ENCODE measurements at regions not wholly inside any gene's neighbourhood (a gene's known extent, or its start where the extent isn't known, plus 50 kb on each side); places are given as distances from the start of the nearest gene placed in this dataset.

DNA sequence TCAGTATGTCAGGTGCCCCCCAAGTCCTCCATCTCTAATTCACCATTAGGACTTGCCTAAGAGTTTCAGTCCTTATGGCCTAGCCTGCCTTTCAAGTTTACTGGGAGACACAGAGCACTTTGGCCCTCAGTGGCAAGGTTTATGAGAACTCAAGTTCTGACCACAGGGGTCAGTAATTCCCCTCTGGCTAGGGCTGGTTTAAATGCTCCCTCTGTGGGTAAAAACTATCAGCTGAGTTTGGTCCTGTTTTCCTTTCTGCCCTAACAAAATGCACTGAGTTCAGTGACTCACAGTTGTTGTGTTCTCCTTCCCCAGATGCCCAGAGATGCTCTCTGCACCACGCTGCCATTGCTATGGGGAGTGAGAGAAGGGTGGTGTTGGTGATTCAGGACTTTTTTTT is 163.2 kb downstream of the RELL1 start:
- TF ChIP-seq TAF1 (IDR thresholded peaks at IDR 0.05; ENCODE audit: borderline replicate concordance, low read depth, low read length) (no peak), EZH2phosphoT487 (IDR thresholded peaks at IDR 0.05; ENCODE audit: borderline replicate concordance, low read depth) (no peak), POLR2AphosphoS5 (IDR thresholded peaks at IDR 0.05; ENCODE audit: low read depth, low read length) (no peak), SIN3A (IDR thresholded peaks at IDR 0.05; ENCODE audit: borderline replicate concordance, low read depth, low read length) (no peak)
- TF ChIP-seq, protein P1, sequence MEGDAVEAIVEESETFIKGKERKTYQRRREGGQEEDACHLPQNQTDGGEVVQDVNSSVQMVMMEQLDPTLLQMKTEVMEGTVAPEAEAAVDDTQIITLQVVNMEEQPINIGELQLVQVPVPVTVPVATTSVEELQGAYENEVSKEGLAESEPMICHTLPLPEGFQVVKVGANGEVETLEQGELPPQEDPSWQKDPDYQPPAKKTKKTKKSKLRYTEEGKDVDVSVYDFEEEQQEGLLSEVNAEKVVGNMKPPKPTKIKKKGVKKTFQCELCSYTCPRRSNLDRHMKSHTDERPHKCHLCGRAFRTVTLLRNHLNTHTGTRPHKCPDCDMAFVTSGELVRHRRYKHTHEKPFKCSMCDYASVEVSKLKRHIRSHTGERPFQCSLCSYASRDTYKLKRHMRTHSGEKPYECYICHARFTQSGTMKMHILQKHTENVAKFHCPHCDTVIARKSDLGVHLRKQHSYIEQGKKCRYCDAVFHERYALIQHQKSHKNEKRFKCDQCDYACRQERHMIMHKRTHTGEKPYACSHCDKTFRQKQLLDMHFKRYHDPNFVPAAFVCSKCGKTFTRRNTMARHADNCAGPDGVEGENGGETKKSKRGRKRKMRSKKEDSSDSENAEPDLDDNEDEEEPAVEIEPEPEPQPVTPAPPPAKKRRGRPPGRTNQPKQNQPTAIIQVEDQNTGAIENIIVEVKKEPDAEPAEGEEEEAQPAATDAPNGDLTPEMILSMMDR (IDR thresholded peaks at IDR 0.05): no peak
- TF ChIP-seq, protein P2, sequence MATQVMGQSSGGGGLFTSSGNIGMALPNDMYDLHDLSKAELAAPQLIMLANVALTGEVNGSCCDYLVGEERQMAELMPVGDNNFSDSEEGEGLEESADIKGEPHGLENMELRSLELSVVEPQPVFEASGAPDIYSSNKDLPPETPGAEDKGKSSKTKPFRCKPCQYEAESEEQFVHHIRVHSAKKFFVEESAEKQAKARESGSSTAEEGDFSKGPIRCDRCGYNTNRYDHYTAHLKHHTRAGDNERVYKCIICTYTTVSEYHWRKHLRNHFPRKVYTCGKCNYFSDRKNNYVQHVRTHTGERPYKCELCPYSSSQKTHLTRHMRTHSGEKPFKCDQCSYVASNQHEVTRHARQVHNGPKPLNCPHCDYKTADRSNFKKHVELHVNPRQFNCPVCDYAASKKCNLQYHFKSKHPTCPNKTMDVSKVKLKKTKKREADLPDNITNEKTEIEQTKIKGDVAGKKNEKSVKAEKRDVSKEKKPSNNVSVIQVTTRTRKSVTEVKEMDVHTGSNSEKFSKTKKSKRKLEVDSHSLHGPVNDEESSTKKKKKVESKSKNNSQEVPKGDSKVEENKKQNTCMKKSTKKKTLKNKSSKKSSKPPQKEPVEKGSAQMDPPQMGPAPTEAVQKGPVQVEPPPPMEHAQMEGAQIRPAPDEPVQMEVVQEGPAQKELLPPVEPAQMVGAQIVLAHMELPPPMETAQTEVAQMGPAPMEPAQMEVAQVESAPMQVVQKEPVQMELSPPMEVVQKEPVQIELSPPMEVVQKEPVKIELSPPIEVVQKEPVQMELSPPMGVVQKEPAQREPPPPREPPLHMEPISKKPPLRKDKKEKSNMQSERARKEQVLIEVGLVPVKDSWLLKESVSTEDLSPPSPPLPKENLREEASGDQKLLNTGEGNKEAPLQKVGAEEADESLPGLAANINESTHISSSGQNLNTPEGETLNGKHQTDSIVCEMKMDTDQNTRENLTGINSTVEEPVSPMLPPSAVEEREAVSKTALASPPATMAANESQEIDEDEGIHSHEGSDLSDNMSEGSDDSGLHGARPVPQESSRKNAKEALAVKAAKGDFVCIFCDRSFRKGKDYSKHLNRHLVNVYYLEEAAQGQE (IDR thresholded peaks at IDR 0.05; ENCODE audit: low read depth, low read length): no peak
- TF ChIP-seq, protein P3, sequence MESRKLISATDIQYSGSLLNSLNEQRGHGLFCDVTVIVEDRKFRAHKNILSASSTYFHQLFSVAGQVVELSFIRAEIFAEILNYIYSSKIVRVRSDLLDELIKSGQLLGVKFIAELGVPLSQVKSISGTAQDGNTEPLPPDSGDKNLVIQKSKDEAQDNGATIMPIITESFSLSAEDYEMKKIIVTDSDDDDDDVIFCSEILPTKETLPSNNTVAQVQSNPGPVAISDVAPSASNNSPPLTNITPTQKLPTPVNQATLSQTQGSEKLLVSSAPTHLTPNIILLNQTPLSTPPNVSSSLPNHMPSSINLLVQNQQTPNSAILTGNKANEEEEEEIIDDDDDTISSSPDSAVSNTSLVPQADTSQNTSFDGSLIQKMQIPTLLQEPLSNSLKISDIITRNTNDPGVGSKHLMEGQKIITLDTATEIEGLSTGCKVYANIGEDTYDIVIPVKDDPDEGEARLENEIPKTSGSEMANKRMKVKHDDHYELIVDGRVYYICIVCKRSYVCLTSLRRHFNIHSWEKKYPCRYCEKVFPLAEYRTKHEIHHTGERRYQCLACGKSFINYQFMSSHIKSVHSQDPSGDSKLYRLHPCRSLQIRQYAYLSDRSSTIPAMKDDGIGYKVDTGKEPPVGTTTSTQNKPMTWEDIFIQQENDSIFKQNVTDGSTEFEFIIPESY (IDR thresholded peaks at IDR 0.05; ENCODE audit: borderline replicate concordance, low read depth): no peak

All from SK-N-SH (cell line).